NK-92 treated with Interleukin-12 subunit alpha and Interleukin-12 subunit beta, amount 100 ng/mL, for 24 hours (cell line): ENCODE measurements at regions not wholly inside any gene's neighbourhood (a gene's known extent, or its start where the extent isn't known, plus 50 kb on each side); places are given as distances from the start of the nearest gene placed in this dataset.
"Not testable (repeated sequence)": the region's sequence is repeated elsewhere in the genome, so short reads cannot be mapped to it uniquely, and the experiment has no call there.

ENCODE experiments used
- DNase-seq: peaks from one replicate; lab custom pipeline; 2025; lab: John Stamatoyannopoulos, UW

- DNase-seq = no peak
Observed at GRCh38 chr14:89065879-89066278, 241.4 kb downstream of the TTC8 start.

GRCh38 chr14:89067293-89067972 is 243.0 kb downstream of the TTC8 start:
- DNase-seq = peak; percentile 33

GRCh38 chr14:89078021-89078795 is 253.8 kb downstream of the TTC8 start:
- DNase-seq = no peak

- DNase-seq = no peak
Observed at GRCh38 chr14:89085231-89085731, 260.8 kb downstream of the TTC8 start.

DNA sequence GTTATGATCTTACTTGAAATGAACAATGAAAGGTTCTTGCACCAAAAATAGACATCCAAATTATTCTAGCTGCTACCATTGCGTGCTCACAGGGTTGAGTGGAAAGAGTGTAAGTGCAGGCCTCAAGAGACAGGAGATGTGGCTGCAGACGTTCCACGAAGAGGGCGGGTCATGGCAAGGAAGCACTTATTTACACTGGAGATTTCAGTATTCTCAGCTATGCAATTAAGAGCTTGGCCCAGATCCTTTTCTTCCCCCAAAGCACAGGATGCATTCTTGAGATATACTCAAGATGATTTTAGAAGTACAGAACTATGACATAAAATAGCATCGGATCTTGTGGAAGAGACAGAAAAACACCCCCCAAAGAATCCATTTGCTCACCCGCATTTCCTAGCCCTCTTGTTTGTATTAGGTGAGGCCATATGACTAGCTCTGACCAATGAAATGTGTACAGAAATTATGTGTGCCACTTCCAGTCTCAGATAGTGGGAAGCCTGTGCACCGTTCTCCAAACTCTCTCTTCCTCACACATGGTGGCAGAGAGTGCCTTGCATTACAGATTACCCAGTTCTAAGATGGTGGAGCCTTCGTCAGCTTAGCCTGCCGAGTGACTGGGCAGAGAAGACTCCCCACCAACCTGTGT is 261.4 kb downstream of the TTC8 start:
- no peak for DNase-seq

DNA sequence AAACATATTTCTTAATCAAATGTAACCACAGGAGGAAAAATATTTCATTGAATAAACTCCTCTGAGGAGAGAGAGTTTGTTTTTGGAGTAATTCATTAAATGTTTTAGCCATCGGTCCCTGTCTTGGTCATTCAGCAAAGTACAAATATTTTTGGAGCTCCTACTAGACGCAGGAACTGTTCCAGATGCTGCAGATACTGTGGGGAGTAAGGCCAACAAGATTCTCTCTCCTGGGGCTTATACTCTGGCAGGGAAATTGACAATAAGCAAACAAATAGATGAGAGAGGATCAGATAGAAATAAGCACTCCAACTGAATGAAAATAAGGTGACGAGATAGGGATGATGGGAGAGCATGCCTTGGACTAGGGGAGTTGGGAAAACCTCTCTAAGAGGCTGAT is 264.1 kb downstream of the TTC8 start:
- DNase-seq = no peak

DNA sequence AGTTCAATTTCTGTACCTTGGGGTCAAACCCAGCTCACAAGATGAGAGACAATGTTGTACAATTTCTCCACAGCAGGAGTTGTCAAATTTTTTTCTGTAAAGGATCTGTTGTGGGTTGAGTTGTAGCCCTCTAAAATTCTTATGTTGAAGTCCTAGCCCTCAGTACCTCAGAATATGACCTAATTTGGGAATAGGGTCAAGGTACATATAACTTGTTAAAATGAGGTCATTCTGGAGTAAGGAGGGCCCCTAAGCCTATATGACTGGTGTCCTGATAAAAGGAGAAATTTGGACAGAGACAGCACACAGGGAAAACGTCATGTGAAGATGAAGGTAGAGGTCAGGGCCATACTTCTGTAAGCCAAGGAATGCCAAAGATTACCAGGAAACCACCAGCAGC is 264.9 kb downstream of the TTC8 start:
- DNase-seq = no peak

DNA sequence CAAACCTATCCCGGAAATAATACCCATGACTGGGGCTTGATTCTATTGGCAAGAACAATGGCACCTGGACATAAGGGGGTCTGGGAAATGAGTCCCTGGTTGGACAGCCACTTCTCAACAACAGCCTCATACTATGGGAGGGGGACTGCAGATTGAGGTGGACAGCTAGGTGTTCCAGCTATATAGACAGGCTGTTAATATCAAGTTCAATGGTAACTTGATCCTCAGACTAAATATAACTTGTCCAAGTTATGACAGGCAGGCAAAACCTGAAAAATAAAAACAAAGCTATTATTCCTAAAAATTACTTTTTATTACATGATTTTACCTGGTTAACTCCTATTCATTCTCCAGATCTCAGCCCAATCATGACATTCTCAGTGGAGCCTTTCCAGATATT is 267.3 kb downstream of the TTC8 start:
- DNase-seq = no peak

GRCh38 chr14:89093083-89093730 is 268.8 kb downstream of the TTC8 start:
- no peak for DNase-seq

DNA sequence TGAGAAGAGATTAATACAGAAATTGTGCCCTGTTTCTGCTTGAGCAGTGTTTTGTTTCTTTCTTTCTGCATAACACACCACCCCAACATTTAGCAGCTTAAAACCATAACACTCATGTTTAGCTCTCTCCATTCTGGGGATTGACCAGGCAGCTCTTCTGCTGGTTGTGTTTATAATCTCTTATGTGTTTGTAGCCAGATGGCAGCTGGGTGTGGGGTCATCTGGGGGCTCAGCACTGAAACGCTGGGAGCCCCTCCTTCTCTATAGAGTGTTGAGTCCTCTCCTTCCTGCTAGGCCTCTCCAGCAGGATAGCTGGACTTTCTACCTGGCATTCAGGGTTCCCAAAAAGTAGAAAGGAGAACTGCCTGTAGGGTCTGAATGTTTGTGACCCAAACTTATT is 270.6 kb downstream of the TTC8 start:
- no peak for DNase-seq

DNA sequence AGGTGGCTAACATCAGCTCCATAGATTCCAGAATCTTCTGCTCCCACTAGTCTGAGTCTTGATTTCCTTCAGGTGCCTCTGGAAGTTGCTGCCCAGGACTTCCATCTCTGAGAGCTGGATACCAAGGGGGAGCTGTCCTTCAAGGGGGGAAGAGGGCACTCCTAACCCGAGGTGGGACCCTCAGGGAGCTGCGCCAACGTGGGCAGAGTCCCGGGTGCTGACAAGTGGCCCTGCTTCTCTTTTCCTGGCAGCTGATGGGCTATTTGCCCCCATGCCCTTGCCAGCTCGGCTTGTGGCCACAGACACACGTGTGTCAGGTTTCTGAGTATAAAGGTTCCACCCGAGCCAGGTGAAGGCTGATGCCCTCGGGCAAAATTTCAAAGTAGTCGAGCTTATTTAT is 272.5 kb downstream of the TTC8 start:
- no peak for DNase-seq

DNA sequence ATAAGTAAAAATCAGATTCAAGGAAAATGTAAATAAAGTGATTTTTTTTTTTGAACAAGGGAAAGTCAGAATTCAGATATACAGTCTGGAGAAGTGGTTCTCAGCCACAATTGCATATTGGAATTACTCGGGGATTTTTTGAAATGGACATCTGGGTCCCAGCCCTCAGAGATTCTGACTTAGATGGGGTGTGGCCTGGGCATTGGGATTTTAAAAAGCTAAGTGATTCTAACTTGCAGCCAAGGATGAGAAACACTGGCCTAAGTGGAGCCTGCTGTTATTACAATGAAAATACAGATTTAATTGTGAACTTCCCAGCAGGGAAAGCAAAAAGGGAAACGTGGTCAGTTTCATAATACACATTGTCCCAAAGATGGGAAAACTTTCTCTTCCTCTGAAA is 273.8 kb downstream of the TTC8 start:
- no peak for DNase-seq

GRCh38 chr14:89104171-89104817 is 279.8 kb downstream of the TTC8 start:
- not testable (repeated sequence) for DNase-seq

- not testable (repeated sequence) for DNase-seq
Observed at GRCh38 chr14:89104861-89105260, 280.4 kb downstream of the TTC8 start.
